ENCODE measurements at regions not wholly inside any gene's neighbourhood (a gene's known extent, or its start where the extent isn't known, plus 50 kb on each side); places are given as distances from the start of the nearest gene placed in this dataset.

GRCh38 chr4:182163180-182163579 lies 80.0 kb upstream of the TENM3 start:
- TF ChIP-seq CTCF (conservative IDR thresholded peaks at IDR 0.05), result no peak
- no peak for TF ChIP-seq ZFX (IDR thresholded peaks at IDR 0.05)

Data from C4-2B (cell line).